ENCODE measurements at regions not wholly inside any gene's neighbourhood (a gene's known extent, or its start where the extent isn't known, plus 50 kb on each side); places are given as distances from the start of the nearest gene placed in this dataset.

GRCh38 chr6:14207448-14207847 lies 89.9 kb downstream of the CD83 start:
- Histone ChIP-seq H3K9me3 (replicated peaks; ENCODE audit: control insufficient read depth, insufficient read depth, low read length) (no peaks in the 10 kb centered on the region), H3K9ac (ENCODE audit: control insufficient read depth, insufficient read depth, low read length) (no peak overlapping the region), H3K79me2 (ENCODE audit: control insufficient read depth, insufficient read depth, low read length) (no peaks in the 10 kb centered on the region), H3K27me3 (replicated peaks in 1 of 2; ENCODE audit: control insufficient read depth in 2 of 2, insufficient read depth in 2 of 2, low read length in 1 of 2) (no peaks in the 10 kb centered on the region), H3K4me1 (ENCODE audit: control insufficient read depth, insufficient read depth, low read length) (peaks cover 16% of the 10 kb centered on the region), H2AFZ (ENCODE audit: control insufficient read depth, low read depth, low read length) (no peak overlapping the region), H3K4me3 (no peak overlapping the region), H3K27ac (ENCODE audit: control insufficient read depth, insufficient read depth) (no peak overlapping the region), H3K4me2 (ENCODE audit: control insufficient read depth, insufficient read depth) (no peak overlapping the region), H3K36me3 (ENCODE audit: control insufficient read depth in 2 of 2, insufficient read depth in 2 of 2, low read length in 1 of 2) (no peaks in the 10 kb centered on the region), H4K20me1 (ENCODE audit: control insufficient read depth, insufficient read depth) (no peaks in the 10 kb centered on the region)
- FAIRE-seq (no peak), ATAC-seq (no peak), DNase-seq (ENCODE audit: low read depth, low spot score) (no peak)
- in situ Hi-C loops (cut with MboI) (loop anchor here (25.0 kb wide), 2 partner anchors 1280 to 1405 kb away; no protein-coding TSS in a partner anchor), intact Hi-C loops (cut with micrococcal nuclease; ENCODE audit: unreplicated experiment) (no loop called here)
- 95% methylated on average over 1 of the region's 1 CpG for whole genome bisulfite sequencing (ENCODE audit: insufficient coverage, insufficient replicate concordance, low lambda C conversion rate, missing lambda C conversion rate)
- TF ChIP-seq PKNOX1 (IDR thresholded peaks at IDR 0.05): no peak
- TF ChIP-seq RCOR1 (conservative IDR thresholded peaks at IDR 0.05; ENCODE audit: low read depth, low read length): no peak
- no peak for TF ChIP-seq PML (IDR thresholded peaks at IDR 0.05; ENCODE audit: low read length)
- TF ChIP-seq RFX5 (IDR thresholded peaks at IDR 0.05; ENCODE audit: low read depth, low read length): no peak
- TF ChIP-seq GABPA (IDR thresholded peaks at IDR 0.05; ENCODE audit: low read depth): no peak
- TF ChIP-seq RAD21 (IDR thresholded peaks at IDR 0.05; ENCODE audit: insufficient read depth, low read depth, low read length): no peak
- no peak for TF ChIP-seq FOXM1 (IDR thresholded peaks at IDR 0.05; ENCODE audit: low read depth, low read length)
- TF ChIP-seq BCL11A (IDR thresholded peaks at IDR 0.05; ENCODE audit: low read depth, low read length): no peak
- no peak for TF ChIP-seq NFIC (IDR thresholded peaks at IDR 0.05; ENCODE audit: low read depth, low read length)
- no peak for TF ChIP-seq SIX5 (IDR thresholded peaks at IDR 0.05; ENCODE audit: low read depth, low read length, severe bottlenecking)
- TF ChIP-seq KDM1A (IDR thresholded peaks at IDR 0.05; ENCODE audit: borderline replicate concordance): no peak
- TF ChIP-seq CBX5 (IDR thresholded peaks at IDR 0.05; ENCODE audit: low read depth): no peak
- TF ChIP-seq HDGF (IDR thresholded peaks at IDR 0.05): no peak
- no peak for TF ChIP-seq CHD4 (IDR thresholded peaks at IDR 0.05)
- no peak for TF ChIP-seq PBX3 (IDR thresholded peaks at IDR 0.05; ENCODE audit: insufficient replicate concordance, low read depth, low read length)
- ChIA-PET POLR2A (no interaction called here), CTCF (no interaction called here), RAD21 (ENCODE audit: unreplicated experiment) (no interaction called here), SMC1A (ENCODE audit: uncharacterized antibody, unreplicated experiment) (interaction anchor here (0.7 kb wide), 1 partner anchor 76 kb away, joined by 3 read pairs; no protein-coding TSS in a partner anchor)
- BruUV-seq (replicated peaks): no TSS peak

Measured in GM12878 (cell line).